Natural killer cell treated with Interleukin-12 subunit alpha and Interleukin-12 subunit beta and Interleukin-15 and Interleukin-18, amount 100 ng/mL, for 72 hours (primary cell): ENCODE measurements at regions not wholly inside any gene's neighbourhood (a gene's known extent, or its start where the extent isn't known, plus 50 kb on each side); places are given as distances from the start of the nearest gene placed in this dataset.
"Not testable (repeated sequence)": the region's sequence is repeated elsewhere in the genome, so short reads cannot be mapped to it uniquely, and the experiment has no call there.

Source experiments
- ATAC-seq, 2 donors: fragments of 150-1000 bp; cut with Tn5 transposase in 1 of 2; sonication (Bioruptor Pico), chemical (Tn5 transposase) in 1 of 2; 2 replicates each; pipeline ENCODE4 v1.10.0; 2021
- DNase-seq: peaks from one replicate; pipeline ENCODE4 v3.0.0; 2022; ENCODE audit warnings: low spot score
- H3K27ac Mint-ChIP-seq, 2 donors: 1 replicate in 1 of 2; 2 replicates in 1 of 2; pipeline ENCODE4 v1.8.0; 2022; ENCODE audit warnings: mixed read lengths in 2 of 2, mild to moderate bottlenecking in 1 of 2, moderate library complexity in 1 of 2
- H3K27me3 Mint-ChIP-seq, 2 donors: 1 replicate in 1 of 2; 2 replicates in 1 of 2; pipeline ENCODE4 v1.8.0; 2022; ENCODE audit warnings: mixed read lengths in 2 of 2
- H3K36me3 Mint-ChIP-seq: one replicate; pipeline ENCODE4 v1.8.0; 2022; ENCODE audit warnings: mixed read lengths
- H3K4me1 Mint-ChIP-seq, 2 donors: 1 replicate in 1 of 2; 2 replicates in 1 of 2; pipeline ENCODE4 v1.8.0; 2022; ENCODE audit warnings: low read depth in 2 of 2, mixed read lengths in 2 of 2, mild to moderate bottlenecking in 1 of 2
- H3K4me3 Mint-ChIP-seq: one replicate; pipeline ENCODE4 v1.8.0; 2022; ENCODE audit warnings: mixed read lengths
- H3K9me3 Mint-ChIP-seq: 2 replicates; pipeline ENCODE4 v1.8.0; 2022; ENCODE audit warnings: mixed read lengths

GRCh38 chr7:149930374-149931068 is 56.8 kb downstream of the ATP6V0E2 start:
- not testable (repeated sequence) for H3K27me3 Mint-ChIP-seq, ATAC-seq, H3K36me3 Mint-ChIP-seq, H3K4me1 Mint-ChIP-seq, H3K4me3 Mint-ChIP-seq, DNase-seq, H3K9me3 Mint-ChIP-seq, H3K27ac Mint-ChIP-seq

GRCh38 chr7:149933776-149934175 is 60.0 kb downstream of the ATP6V0E2 start:
- not testable (repeated sequence) for H3K4me1 Mint-ChIP-seq, H3K9me3 Mint-ChIP-seq, H3K4me3 Mint-ChIP-seq, H3K27me3 Mint-ChIP-seq, H3K27ac Mint-ChIP-seq, DNase-seq, ATAC-seq, H3K36me3 Mint-ChIP-seq

GRCh38 chr7:149947346-149947745 is 73.6 kb downstream of the ATP6V0E2 start:
- H3K27me3 Mint-ChIP-seq, H3K4me3 Mint-ChIP-seq, ATAC-seq, H3K36me3 Mint-ChIP-seq, H3K4me1 Mint-ChIP-seq, DNase-seq, H3K9me3 Mint-ChIP-seq, H3K27ac Mint-ChIP-seq: not testable (repeated sequence)

- ATAC-seq, H3K9me3 Mint-ChIP-seq, H3K36me3 Mint-ChIP-seq, DNase-seq, H3K27ac Mint-ChIP-seq, H3K27me3 Mint-ChIP-seq, H3K4me1 Mint-ChIP-seq, H3K4me3 Mint-ChIP-seq: not testable (repeated sequence)
These were observed 74.7 kb downstream of the ATP6V0E2 start for GRCh38 chr7:149948444-149948843.

GRCh38 chr7:149949863-149950577 is 76.3 kb downstream of the ATP6V0E2 start:
- H3K27ac Mint-ChIP-seq = peak overlapping the region in 1 of 2 donors; percentile 79

GRCh38 chr7:149950578-149950924 is 76.8 kb downstream of the ATP6V0E2 start:
- H3K4me3 Mint-ChIP-seq, H3K27ac Mint-ChIP-seq, H3K36me3 Mint-ChIP-seq, H3K9me3 Mint-ChIP-seq, H3K4me1 Mint-ChIP-seq, DNase-seq, H3K27me3 Mint-ChIP-seq: not testable (repeated sequence)
- peak in 1 of 2 donors; percentile 28 for ATAC-seq

More at GRCh38 chr7:149949863-149950577, 76.3 kb downstream of the ATP6V0E2 start:
- H3K4me1 Mint-ChIP-seq, DNase-seq, H3K27me3 Mint-ChIP-seq, H3K4me3 Mint-ChIP-seq, H3K9me3 Mint-ChIP-seq, H3K36me3 Mint-ChIP-seq: not testable (repeated sequence)
- ATAC-seq = peak in 1 of 2 donors; percentile 52

- not testable (repeated sequence) for H3K27ac Mint-ChIP-seq, H3K4me1 Mint-ChIP-seq
These were observed 77.8 kb downstream of the ATP6V0E2 start for GRCh38 chr7:149951579-149951978.

GRCh38 chr7:149958880-149959279 is 85.1 kb downstream of the ATP6V0E2 start:
- not testable (repeated sequence) for ATAC-seq, H3K9me3 Mint-ChIP-seq, H3K27ac Mint-ChIP-seq, H3K27me3 Mint-ChIP-seq, DNase-seq, H3K4me3 Mint-ChIP-seq
- peaks cover 13 to 17% of the 10 kb centered on the region in 2 donors for H3K4me1 Mint-ChIP-seq
- H3K36me3 Mint-ChIP-seq = peaks cover 17% of the 10 kb centered on the region

More at GRCh38 chr7:149951579-149951978, 77.8 kb downstream of the ATP6V0E2 start:
- not testable (repeated sequence) for ATAC-seq, H3K27me3 Mint-ChIP-seq, DNase-seq, H3K4me3 Mint-ChIP-seq, H3K9me3 Mint-ChIP-seq, H3K36me3 Mint-ChIP-seq

GRCh38 chr7:149960863-149961262 is 87.1 kb downstream of the ATP6V0E2 start:
- not testable (repeated sequence) for DNase-seq, H3K27me3 Mint-ChIP-seq, H3K9me3 Mint-ChIP-seq
- peak overlapping the region; percentile 91 to 94 for H3K27ac Mint-ChIP-seq
- peaks cover 17% of the 10 kb centered on the region for H3K36me3 Mint-ChIP-seq
- H3K4me3 Mint-ChIP-seq = peak overlapping the region; percentile 52
- ATAC-seq = peak; percentile 59 to 73
- peaks cover 13 to 17% of the 10 kb centered on the region in 2 donors for H3K4me1 Mint-ChIP-seq

- Mint-ChIP-seq H3K36me3 (peaks cover 17% of the 10 kb centered on the region), H3K4me1 (peaks cover 13 to 17% of the 10 kb centered on the region in 2 donors), H3K27ac (peak overlapping the region; percentile 91 to 94)
- peak; percentile 76 to 86 for ATAC-seq
- not testable (repeated sequence) for H3K4me3 Mint-ChIP-seq, DNase-seq, H3K27me3 Mint-ChIP-seq, H3K9me3 Mint-ChIP-seq
These were observed 88.1 kb downstream of the ATP6V0E2 start for GRCh38 chr7:149961878-149962277.

GRCh38 chr7:149962685-149963319 is 89.0 kb downstream of the ATP6V0E2 start:
- H3K27ac Mint-ChIP-seq = peak overlapping the region in 1 of 2 donors; percentile 66
- not testable (repeated sequence) for H3K4me3 Mint-ChIP-seq, DNase-seq, ATAC-seq, H3K9me3 Mint-ChIP-seq, H3K27me3 Mint-ChIP-seq
- H3K36me3 Mint-ChIP-seq = peaks cover 17% of the 10 kb centered on the region
- peaks cover 13 to 17% of the 10 kb centered on the region in 2 donors for H3K4me1 Mint-ChIP-seq

- Mint-ChIP-seq H3K4me1 (peaks cover 13 to 17% of the 10 kb centered on the region in 2 donors), H3K36me3 (peaks cover 17% of the 10 kb centered on the region)
- not testable (repeated sequence) for ATAC-seq, H3K27ac Mint-ChIP-seq, H3K9me3 Mint-ChIP-seq, H3K27me3 Mint-ChIP-seq, DNase-seq, H3K4me3 Mint-ChIP-seq
These were observed 90.2 kb downstream of the ATP6V0E2 start for GRCh38 chr7:149963985-149964384.

- not testable (repeated sequence) for H3K9me3 Mint-ChIP-seq, H3K27me3 Mint-ChIP-seq, H3K36me3 Mint-ChIP-seq, ATAC-seq, H3K4me3 Mint-ChIP-seq, DNase-seq, H3K27ac Mint-ChIP-seq, H3K4me1 Mint-ChIP-seq
These were observed 92.7 kb downstream of the ATP6V0E2 start for GRCh38 chr7:149966444-149966843.

GRCh38 chr7:149972977-149973376 is 99.2 kb downstream of the ATP6V0E2 start:
- not testable (repeated sequence) for H3K36me3 Mint-ChIP-seq, H3K4me3 Mint-ChIP-seq, DNase-seq, H3K9me3 Mint-ChIP-seq, H3K4me1 Mint-ChIP-seq, H3K27ac Mint-ChIP-seq
- H3K27me3 Mint-ChIP-seq = peaks cover 18 to 28% of the 10 kb centered on the region in 2 donors
- peak in 1 of 2 donors; percentile 38 for ATAC-seq
